Upper lobe of left lung (tissue), 4 donors: ENCODE measurements at regions not wholly inside any gene's neighbourhood (a gene's known extent, or its start where the extent isn't known, plus 50 kb on each side); places are given as distances from the start of the nearest gene placed in this dataset.
"Not testable (repeated sequence)": the region's sequence is repeated elsewhere in the genome, so short reads cannot be mapped to it uniquely, and the experiment has no call there.

Experiments
- CTCF ChIP-seq, 6 experiments: fragments of 450-650 bp in 4 of 6; fragments of 200-600 bp in 2 of 6; sonication (generic) in 2 of 6; IDR thresholded peaks; one replicate each; pipeline ENCODE4 v1.5.1; 2016 to 2019; ENCODE audit warnings: antibody characterized with exemption in 6 of 6
- EP300 ChIP-seq, 4 donors: sonication (generic); formaldehyde crosslinking; IDR thresholded peaks; one replicate each; pipeline ENCODE4 v1.5.1; 2017; ENCODE audit warnings: antibody characterized with exemption in 4 of 4, control low read depth in 2 of 4
- POLR2AphosphoS5 ChIP-seq, 2 donors: sonication (generic); formaldehyde crosslinking; IDR thresholded peaks; one replicate each; pipeline ENCODE4 v1.5.1; 2017; ENCODE audit warnings: antibody characterized with exemption in 2 of 2

DNA sequence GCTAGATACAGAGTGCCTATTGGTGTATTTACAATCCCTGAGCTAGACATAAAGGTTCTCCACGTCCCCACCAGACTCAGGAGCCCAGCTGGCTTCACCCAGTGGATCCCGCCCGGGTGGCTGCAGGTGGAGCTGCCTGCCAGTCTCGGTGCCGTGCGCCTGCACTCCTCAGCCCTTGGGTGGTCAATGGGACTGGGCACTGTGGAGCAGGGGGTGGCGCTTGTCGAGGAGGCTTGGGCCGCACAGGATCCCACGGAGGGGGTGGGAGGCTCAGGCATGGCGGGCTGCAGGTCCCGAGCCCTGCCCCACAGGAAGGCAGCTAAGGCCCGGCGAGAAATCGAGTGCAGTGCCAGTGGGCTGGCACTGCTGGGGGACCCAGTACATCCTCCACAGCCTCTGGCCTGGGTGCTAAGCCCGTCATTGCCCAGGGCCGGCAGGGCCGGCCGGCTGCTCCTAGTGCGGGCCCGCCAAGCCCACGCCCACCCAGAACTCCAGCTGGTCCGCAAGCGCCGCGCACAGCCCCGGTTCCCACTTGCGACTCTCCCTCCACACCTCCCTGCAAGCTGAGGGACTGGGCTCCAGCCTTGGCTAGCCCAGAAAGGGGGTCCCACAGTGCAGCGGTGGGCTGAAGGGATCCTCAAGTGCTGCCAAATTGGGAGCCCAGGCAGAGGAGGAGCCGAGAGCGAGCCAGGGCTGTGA, 554.6 kb upstream of the LUZP2 start:
- not testable (repeated sequence) for TF ChIP-seq CTCF, POLR2AphosphoS5, EP300 (IDR thresholded peaks at IDR 0.05)
